Neural cell (in vitro differentiated cells): ENCODE measurements at regions not wholly inside any gene's neighbourhood (a gene's known extent, or its start where the extent isn't known, plus 50 kb on each side); places are given as distances from the start of the nearest gene placed in this dataset.

Experiments used
- EP300 ChIP-seq: fragments of 450-650 bp; conservative IDR thresholded peaks from 2 replicates; pipeline ENCODE4 v1.6.1; 2014; ENCODE audit warnings: antibody characterized with exemption, mild to moderate bottlenecking, moderate library complexity; ENCODE audit not compliant: poor library complexity, severe bottlenecking
- EZH2 ChIP-seq: fragments of 200-600, 300-800 bp; shearing (Covaris generic), sonication (generic); IDR thresholded peaks from 2 replicates; pipeline ENCODE4 v1.6.1; 2014; ENCODE audit warnings: antibody characterized with exemption, low read length, borderline replicate concordance, mild to moderate bottlenecking; ENCODE audit not compliant: insufficient read depth, poor library complexity, severe bottlenecking
- POLR2AphosphoS5 ChIP-seq: IDR thresholded peaks from 2 replicates; pipeline ENCODE4 v1.6.1; 2012
- RAD21 ChIP-seq: fragments of 450-650 bp; conservative IDR thresholded peaks from 2 replicates; pipeline ENCODE4 v1.6.1; 2014; ENCODE audit warnings: antibody characterized with exemption, mild to moderate bottlenecking, moderate library complexity
- SMC3 ChIP-seq: fragments of 450-650 bp; conservative IDR thresholded peaks from 2 replicates; pipeline ENCODE4 v1.6.1; 2014; ENCODE audit warnings: antibody characterized with exemption, mild to moderate bottlenecking, moderate library complexity; ENCODE audit not compliant: poor library complexity
- TAF1 ChIP-seq: IDR thresholded peaks from 2 replicates; pipeline ENCODE4 v1.6.1; 2012; ENCODE audit warnings: low read depth
- TF ChIP-seq, protein P1 (sequence below): fragments of 450-650 bp; IDR thresholded peaks from 2 replicates; pipeline ENCODE4 v1.5.1; 2014; ENCODE audit warnings: antibody characterized with exemption, mild to moderate bottlenecking, moderate library complexity; ENCODE audit not compliant: poor library complexity, severe bottlenecking
- TF ChIP-seq, protein P2 (sequence below): IDR thresholded peaks from 2 replicates; pipeline ENCODE4 v1.6.1; 2012; ENCODE audit warnings: borderline replicate concordance

DNA sequence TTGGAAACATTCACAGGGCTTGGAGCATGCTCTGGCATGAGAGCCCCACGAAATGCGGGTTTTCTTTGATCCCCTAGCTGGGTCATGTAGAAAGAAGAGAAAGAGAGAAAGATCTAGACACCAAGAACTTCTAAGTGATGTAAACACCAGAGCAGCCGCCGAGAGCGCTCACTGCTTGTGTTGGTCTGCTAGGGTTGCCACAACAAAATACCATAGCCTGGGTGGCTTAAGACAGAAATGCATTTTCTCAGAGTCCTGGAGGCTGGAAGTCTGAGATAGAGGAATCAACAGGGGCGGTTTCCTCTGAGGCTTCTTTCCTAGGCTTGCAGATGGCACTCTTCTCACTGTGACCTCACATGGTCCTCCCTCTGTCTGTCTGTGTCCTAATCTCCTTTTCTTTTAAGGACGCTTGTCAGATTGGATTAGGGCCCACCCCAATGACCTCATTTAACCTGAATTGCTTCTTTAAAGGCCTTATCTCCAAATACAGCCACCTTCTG, 139.5 kb downstream of the CYLD start:
- TF ChIP-seq, protein P1, sequence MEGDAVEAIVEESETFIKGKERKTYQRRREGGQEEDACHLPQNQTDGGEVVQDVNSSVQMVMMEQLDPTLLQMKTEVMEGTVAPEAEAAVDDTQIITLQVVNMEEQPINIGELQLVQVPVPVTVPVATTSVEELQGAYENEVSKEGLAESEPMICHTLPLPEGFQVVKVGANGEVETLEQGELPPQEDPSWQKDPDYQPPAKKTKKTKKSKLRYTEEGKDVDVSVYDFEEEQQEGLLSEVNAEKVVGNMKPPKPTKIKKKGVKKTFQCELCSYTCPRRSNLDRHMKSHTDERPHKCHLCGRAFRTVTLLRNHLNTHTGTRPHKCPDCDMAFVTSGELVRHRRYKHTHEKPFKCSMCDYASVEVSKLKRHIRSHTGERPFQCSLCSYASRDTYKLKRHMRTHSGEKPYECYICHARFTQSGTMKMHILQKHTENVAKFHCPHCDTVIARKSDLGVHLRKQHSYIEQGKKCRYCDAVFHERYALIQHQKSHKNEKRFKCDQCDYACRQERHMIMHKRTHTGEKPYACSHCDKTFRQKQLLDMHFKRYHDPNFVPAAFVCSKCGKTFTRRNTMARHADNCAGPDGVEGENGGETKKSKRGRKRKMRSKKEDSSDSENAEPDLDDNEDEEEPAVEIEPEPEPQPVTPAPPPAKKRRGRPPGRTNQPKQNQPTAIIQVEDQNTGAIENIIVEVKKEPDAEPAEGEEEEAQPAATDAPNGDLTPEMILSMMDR = no peak
- TF ChIP-seq EZH2 = no peak
- no peak for TF ChIP-seq POLR2AphosphoS5
- no peak for TF ChIP-seq EP300
- TF ChIP-seq SMC3 = no peak
- TF ChIP-seq TAF1 = no peak
- no peak for TF ChIP-seq RAD21
- TF ChIP-seq, protein P2, sequence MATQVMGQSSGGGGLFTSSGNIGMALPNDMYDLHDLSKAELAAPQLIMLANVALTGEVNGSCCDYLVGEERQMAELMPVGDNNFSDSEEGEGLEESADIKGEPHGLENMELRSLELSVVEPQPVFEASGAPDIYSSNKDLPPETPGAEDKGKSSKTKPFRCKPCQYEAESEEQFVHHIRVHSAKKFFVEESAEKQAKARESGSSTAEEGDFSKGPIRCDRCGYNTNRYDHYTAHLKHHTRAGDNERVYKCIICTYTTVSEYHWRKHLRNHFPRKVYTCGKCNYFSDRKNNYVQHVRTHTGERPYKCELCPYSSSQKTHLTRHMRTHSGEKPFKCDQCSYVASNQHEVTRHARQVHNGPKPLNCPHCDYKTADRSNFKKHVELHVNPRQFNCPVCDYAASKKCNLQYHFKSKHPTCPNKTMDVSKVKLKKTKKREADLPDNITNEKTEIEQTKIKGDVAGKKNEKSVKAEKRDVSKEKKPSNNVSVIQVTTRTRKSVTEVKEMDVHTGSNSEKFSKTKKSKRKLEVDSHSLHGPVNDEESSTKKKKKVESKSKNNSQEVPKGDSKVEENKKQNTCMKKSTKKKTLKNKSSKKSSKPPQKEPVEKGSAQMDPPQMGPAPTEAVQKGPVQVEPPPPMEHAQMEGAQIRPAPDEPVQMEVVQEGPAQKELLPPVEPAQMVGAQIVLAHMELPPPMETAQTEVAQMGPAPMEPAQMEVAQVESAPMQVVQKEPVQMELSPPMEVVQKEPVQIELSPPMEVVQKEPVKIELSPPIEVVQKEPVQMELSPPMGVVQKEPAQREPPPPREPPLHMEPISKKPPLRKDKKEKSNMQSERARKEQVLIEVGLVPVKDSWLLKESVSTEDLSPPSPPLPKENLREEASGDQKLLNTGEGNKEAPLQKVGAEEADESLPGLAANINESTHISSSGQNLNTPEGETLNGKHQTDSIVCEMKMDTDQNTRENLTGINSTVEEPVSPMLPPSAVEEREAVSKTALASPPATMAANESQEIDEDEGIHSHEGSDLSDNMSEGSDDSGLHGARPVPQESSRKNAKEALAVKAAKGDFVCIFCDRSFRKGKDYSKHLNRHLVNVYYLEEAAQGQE = no peak
